IPS DF 4.7 (cell line): ENCODE measurements at regions not wholly inside any gene's neighbourhood (a gene's known extent, or its start where the extent isn't known, plus 50 kb on each side); places are given as distances from the start of the nearest gene placed in this dataset.
A peak's percentile ranks its signal among the peaks of the same experiment; 100 is the strongest.
"Not testable (repeated sequence)": the region's sequence is repeated elsewhere in the genome, so short reads cannot be mapped to it uniquely, and the experiment has no call there.

Experiments
- DNase-seq: peaks from one replicate; pipeline ENCODE4 v3.0.0-alpha.2; 2013; ENCODE audit warnings: low spot score; ENCODE audit errors: extremely low read depth

GRCh38 chr10:80697926-80698325 is 160.2 kb downstream of the SH2D4B start:
- no peak for DNase-seq

DNA sequence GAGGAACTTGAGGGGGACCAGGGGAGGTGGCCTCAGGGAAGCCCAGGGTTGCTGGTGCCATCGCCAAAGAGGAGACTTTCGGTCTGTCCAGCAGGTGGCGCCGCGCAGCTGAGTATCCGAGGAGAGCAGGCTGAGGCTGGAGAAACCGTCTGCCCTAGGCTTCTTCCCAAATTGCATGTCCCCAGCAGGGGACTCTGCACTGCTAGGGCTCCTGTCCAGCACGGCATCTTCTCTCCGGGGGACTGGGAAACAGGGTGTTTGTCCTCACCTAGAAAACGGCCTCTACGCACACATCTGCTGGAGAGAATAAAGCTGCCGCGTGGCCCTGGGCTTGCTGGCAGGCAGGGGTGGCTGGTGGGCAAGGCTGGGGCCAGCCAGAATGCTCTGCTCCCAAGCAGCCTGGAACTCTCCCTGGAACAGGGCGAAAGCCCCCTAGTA is 161.9 kb downstream of the SH2D4B start:
- DNase-seq = peak; percentile 74

DNA sequence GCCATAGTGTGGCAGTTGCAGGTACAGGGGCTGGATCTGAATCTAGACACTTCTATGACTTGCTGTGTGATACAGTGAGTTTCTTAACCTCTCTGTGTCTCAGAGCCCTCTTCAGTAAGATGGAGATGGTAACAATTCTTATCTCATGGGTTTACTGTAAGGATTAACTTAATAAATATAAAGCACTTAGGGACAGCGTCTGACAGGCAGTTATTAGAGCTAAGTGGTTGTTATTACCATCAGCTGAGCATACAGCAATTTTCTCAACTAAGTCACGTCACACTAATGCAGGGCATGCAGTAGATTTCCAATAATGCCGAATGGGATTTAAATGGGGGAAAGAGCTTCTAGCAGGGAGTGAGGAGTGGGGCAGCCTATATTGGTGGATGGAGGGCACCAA is 162.6 kb downstream of the SH2D4B start:
- no peak for DNase-seq

GRCh38 chr10:80700760-80701444 is 163.2 kb downstream of the SH2D4B start:
- DNase-seq = no peak

GRCh38 chr10:80701706-80702105 is 164.0 kb downstream of the SH2D4B start:
- no peak for DNase-seq

DNA sequence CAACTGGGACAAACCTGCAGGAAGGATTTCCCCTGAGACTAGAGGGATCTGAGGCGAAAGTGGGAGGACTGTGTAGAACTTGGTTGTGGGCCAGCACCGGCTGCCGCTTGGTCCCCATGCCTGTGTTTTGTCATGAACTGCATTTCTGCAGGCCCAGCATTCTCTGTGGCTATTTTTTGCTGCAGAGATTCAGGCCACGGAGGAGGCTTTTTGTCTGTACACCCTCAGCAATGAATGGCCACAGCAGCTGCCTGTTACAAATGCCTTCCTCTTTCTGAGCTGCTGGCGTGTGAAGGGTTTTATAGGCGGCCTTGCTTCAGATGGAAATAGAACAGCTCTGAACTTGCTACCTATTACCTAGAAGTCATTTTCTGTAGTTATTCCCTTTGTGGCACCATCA is 164.4 kb downstream of the SH2D4B start:
- DNase-seq = no peak

- no peak for DNase-seq
Observed at GRCh38 chr10:80705899-80706298, 168.2 kb downstream of the SH2D4B start.

- DNase-seq = no peak
Observed at GRCh38 chr10:80708185-80708584, 170.5 kb downstream of the SH2D4B start.

- no peak for DNase-seq
Observed at GRCh38 chr10:80708808-80709207, 171.1 kb downstream of the SH2D4B start.

DNA sequence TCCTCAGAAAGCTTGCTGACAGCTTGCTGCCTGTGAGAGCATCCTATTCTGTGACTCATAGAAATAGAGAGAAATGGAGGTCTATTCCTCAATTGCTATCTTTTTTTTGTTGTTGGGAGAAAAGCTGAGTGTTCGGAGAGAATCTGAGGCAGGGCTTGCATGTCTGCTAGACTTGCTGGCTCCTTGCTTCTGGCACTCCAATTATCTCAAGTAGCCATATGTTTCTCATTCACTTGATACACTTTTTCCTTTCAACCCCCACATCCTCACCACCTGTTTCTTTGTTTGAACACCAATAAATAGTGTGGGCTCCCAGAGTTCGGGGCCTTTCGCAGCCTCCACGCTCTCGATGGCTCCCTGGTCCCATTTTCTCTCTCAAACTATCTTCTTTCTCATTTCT is 172.2 kb downstream of the SH2D4B start:
- no peak for DNase-seq

DNA sequence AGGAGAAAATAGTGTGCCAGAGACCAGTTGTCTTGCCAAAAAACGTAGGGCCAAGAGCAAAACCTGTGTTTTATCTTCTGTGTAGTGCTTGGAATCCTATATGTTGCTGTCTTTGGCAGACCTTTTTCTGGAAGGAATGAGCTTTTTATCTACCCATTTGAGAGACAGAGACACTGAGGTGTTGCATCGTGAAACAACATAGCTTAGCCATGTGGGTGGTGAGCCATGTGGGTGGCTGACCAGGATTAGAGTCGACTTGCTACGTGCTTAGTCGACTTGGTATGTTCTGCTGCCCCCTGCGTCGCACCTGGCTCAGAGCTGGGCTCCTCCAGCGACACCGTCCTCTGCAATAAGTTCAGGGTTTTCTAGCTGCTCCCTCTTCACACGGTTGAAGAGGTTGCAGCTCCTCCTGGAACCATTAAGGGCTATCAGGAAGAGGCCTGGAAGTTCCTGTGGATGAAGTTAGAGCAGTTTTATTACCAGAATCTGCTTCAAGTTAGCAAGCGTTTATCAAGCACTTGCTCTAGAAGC is 175.8 kb downstream of the SH2D4B start:
- no peak for DNase-seq

DNA sequence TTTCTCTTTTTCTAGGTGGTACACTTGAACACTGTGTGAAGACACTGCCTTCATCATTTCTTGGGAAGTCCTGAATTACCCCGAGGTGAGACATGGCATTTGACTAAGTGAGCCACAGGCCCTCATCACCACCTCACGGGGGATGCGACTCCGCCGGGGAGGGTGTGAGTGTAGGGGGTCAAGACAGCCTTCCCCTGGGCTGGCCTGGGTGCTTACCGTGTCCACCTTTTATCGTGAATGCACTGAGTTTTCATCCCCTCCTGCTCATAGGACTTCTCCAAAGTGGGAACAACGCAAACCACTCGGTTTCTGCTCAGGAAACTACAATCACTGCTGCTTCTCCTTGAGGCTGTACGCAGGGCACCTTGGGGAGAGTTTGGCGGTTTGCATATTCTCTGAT is 176.9 kb downstream of the SH2D4B start:
- DNase-seq = no peak

GRCh38 chr10:80718024-80718423 is 180.3 kb downstream of the SH2D4B start:
- no peak for DNase-seq

GRCh38 chr10:80719935-80720334 is 182.2 kb downstream of the SH2D4B start:
- DNase-seq = no peak

- no peak for DNase-seq
Observed at GRCh38 chr10:80720549-80720948, 182.8 kb downstream of the SH2D4B start.

- not testable (repeated sequence) for DNase-seq
Observed at GRCh38 chr10:80728354-80728753, 190.7 kb downstream of the SH2D4B start.

DNA sequence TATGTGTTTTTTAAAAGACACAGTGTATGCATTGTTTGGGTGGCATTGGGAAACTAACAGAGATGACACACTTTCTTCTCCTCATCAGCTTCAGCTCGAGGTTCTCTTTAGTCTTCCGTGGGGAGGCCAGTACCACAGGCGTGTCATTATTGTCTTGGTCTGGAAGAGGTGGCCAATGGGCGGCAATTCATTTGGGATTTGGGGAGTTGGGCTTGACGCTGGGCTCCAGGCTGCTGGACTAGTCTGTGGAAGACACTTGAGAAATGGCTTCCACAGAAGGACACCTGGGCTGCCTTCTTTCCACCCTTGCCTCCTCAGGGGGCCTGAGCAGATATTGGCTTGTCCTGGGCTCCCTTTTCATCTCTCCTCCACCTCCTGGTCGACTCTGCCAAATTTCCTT is 192.2 kb downstream of the SH2D4B start:
- DNase-seq = no peak

DNA sequence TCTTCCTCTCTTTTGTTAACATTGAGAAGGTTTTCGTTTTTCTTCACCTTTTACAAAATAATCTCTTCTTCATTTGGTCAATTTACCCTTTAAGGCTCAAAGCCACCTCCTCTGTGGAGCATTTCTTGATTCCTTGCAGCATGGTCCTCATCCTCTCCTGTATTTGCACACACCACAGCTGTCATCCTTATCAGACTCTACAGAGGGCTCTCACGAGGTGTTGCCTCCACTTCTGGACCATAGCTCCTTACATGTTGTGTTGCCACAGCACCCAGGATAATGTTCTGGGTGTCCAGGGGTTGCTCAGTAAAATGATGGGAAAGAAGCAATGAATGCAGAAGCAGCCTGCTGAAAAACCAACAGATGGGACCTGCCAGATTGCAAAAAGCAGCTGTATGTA is 192.8 kb downstream of the SH2D4B start:
- no peak for DNase-seq

GRCh38 chr10:80734589-80734988 is 196.9 kb downstream of the SH2D4B start:
- DNase-seq = no peak

GRCh38 chr10:80737209-80737608 is 199.5 kb downstream of the SH2D4B start:
- DNase-seq = no peak

DNA sequence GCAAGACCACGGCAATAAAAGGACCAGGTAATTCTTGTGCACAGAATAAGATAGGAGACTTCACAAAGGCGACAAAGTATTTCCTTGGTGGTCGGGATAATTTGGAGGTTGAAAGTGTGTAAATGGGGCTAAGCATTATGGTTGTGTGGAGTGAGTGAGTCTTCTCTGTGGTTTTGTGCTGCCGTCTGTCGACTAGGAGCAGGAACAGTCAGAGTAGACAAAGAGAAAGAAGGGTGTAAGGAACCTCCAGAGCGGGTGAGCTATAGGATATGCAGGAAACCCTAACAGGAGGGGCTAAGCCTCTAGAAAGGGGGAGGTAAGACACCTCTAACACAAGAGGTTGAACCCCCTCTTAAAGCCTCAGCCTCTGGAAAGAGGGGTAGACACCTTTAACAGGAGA is 201.6 kb downstream of the SH2D4B start:
- no peak for DNase-seq

DNA sequence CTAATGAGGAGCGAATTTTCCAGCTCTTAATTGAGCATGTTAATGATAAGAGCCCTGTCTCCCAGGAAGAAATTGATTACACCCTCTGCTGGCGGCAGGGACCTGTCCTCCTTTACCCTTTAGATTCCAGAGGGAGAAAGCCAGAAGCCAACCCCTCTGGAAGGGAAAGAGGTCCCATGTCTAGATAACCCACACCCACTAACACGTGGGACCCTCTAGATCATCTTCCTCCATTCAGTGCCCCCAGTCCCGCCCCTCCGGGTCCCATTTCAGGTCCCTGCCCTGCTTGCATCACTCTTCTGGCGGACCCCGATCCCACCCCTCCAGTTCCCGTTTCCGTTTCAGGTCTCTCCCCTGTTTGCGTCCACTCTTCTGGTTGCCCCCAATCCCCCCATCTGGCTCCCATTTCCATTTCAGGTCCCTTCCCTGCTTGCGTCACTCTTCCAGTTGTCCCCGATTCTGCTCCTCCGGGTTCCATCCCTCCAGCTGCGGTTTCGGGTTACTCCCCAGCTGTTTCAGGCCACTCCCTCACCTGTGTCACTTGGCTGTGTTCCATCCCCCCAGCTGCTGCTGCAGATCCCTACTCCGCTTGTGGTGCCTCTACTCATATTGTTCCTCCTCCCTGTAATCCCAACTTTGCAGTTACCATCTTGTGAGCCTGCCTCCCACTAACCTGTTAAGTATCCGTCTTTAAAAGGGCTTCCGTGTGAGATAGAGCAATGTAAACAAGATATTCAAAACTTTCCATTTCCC is 202.4 kb downstream of the SH2D4B start:
- DNase-seq = no peak

- no peak for DNase-seq
Observed at GRCh38 chr10:80741278-80741677, 203.6 kb downstream of the SH2D4B start.
